Middle frontal gyrus (tissue), 1 donor: ENCODE measurements at regions not wholly inside any gene's neighbourhood (a gene's known extent, or its start where the extent isn't known, plus 50 kb on each side); places are given as distances from the start of the nearest gene placed in this dataset.
"Not testable (repeated sequence)": the region's sequence is repeated elsewhere in the genome, so short reads cannot be mapped to it uniquely, and the experiment has no call there.

Experiments used
- DNase-seq: peaks from one replicate; pipeline ENCODE4 v3.0.0-alpha.2; 2015; ENCODE audit warnings: low spot score; ENCODE audit errors: extremely low spot score

- not testable (repeated sequence) for DNase-seq
Measured at GRCh38 chr9:33734941-33735835, 60.2 kb upstream of the PRSS3 start.

GRCh38 chr9:33737811-33738606 is 57.4 kb upstream of the PRSS3 start:
- DNase-seq, result no peak

- DNase-seq, result no peak
Measured at GRCh38 chr9:33739398-33739797, 56.0 kb upstream of the PRSS3 start.

GRCh38 chr9:33740075-33740474 is 55.3 kb upstream of the PRSS3 start:
- DNase-seq, result no peak

DNA sequence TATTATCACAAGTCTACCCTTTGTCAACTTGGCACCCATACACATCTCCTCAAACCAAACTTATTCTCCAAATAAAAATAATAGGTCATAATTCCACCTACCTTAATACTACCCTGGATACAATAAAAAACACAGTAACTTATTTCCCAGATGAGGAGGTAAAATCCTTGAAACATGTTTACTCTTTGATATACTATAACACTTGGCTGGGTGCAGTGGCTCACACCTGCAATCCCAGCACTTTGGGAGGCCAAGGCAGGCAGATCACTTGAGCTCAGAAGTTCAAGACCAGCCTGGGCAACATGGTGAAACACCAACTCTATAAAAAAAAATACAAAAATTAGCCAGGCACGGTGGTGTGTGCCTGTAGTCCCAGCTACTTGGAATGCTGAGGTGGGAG is 54.4 kb upstream of the PRSS3 start:
- not testable (repeated sequence) for DNase-seq

- DNase-seq, result no peak
Measured at GRCh38 chr9:33742051-33742450, 53.3 kb upstream of the PRSS3 start.

DNA sequence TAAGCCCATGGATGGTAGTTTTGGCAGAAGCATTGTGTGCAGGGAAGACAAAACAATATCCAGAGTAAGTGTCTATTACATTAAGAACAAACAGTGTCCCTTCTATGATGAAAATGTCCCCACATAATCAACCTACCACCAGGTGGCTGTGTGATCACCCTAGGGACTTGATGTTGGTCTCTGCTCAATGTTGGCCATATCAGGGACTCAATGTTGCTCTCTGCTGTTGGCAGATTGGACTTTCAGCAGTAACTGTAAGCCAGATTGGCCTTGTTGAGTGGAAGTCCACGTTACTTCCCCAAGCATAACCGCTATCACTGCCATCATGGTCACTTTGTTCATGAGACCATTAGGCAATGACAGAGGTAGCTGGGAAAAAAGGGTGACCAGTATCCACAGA is 52.8 kb upstream of the PRSS3 start:
- no peak for DNase-seq
